NK-92 treated with Interleukin-12 subunit alpha and Interleukin-12 subunit beta, amount 100 ng/mL, for 24 hours (cell line): ENCODE measurements at regions not wholly inside any gene's neighbourhood (a gene's known extent, or its start where the extent isn't known, plus 50 kb on each side); places are given as distances from the start of the nearest gene placed in this dataset.
"Not testable (repeated sequence)": the region's sequence is repeated elsewhere in the genome, so short reads cannot be mapped to it uniquely, and the experiment has no call there.

Experiments
- DNase-seq: peaks from one replicate; lab custom pipeline; 2025; lab: John Stamatoyannopoulos, UW

GRCh38 chr15:37416103-37416502 lies 315.8 kb upstream of the MEIS2 start:
- DNase-seq = no peak

- DNase-seq = no peak
These were observed 325.2 kb upstream of the MEIS2 start for GRCh38 chr15:37425541-37425940.

GRCh38 chr15:37427393-37427792 lies 327.0 kb upstream of the MEIS2 start:
- DNase-seq = not testable (repeated sequence)

GRCh38 chr15:37446921-37447320 lies 346.6 kb upstream of the MEIS2 start:
- no peak for DNase-seq

GRCh38 chr15:37452498-37452897 lies 352.1 kb upstream of the MEIS2 start:
- DNase-seq = no peak

- DNase-seq = no peak
These were observed 380.1 kb upstream of the MEIS2 start for GRCh38 chr15:37480482-37480881.

- no peak for DNase-seq
These were observed 380.8 kb upstream of the MEIS2 start for GRCh38 chr15:37481126-37481525.

- no peak for DNase-seq
These were observed 383.4 kb upstream of the MEIS2 start for GRCh38 chr15:37483779-37484178.

- no peak for DNase-seq
These were observed 384.7 kb upstream of the MEIS2 start for GRCh38 chr15:37485056-37485455.

GRCh38 chr15:37490707-37491106 lies 390.4 kb upstream of the MEIS2 start:
- DNase-seq = no peak

- DNase-seq = no peak
These were observed 416.3 kb upstream of the MEIS2 start for GRCh38 chr15:37516621-37517020.

- no peak for DNase-seq
These were observed 417.0 kb upstream of the MEIS2 start for GRCh38 chr15:37517191-37517895.

- DNase-seq = no peak
These were observed 416.0 kb upstream of the TMCO5A start for GRCh38 chr15:37518436-37518835.

GRCh38 chr15:37520026-37520425 lies 414.4 kb upstream of the TMCO5A start:
- no peak for DNase-seq

GRCh38 chr15:37520882-37521281 lies 413.6 kb upstream of the TMCO5A start:
- DNase-seq = no peak

GRCh38 chr15:37524601-37525000 lies 409.8 kb upstream of the TMCO5A start:
- DNase-seq = no peak

- DNase-seq = no peak
These were observed 406.0 kb upstream of the TMCO5A start for GRCh38 chr15:37528432-37528831.

- DNase-seq = no peak
These were observed 397.4 kb upstream of the TMCO5A start for GRCh38 chr15:37536967-37537605.

GRCh38 chr15:37537802-37538201 lies 396.6 kb upstream of the TMCO5A start:
- no peak for DNase-seq

- no peak for DNase-seq
These were observed 386.3 kb upstream of the TMCO5A start for GRCh38 chr15:37548116-37548515.

GRCh38 chr15:37550360-37551024 lies 383.9 kb upstream of the TMCO5A start:
- no peak for DNase-seq

GRCh38 chr15:37572401-37572800 lies 362.0 kb upstream of the TMCO5A start:
- DNase-seq = no peak

GRCh38 chr15:37574985-37575384 lies 359.5 kb upstream of the TMCO5A start:
- no peak for DNase-seq
